Activated naive CD8-positive, alpha-beta T cell treated with anti-CD3 and anti-CD28 coated beads, Interleukin-2, amount 50 U/mL, for 24 hours (primary cell): ENCODE measurements at regions not wholly inside any gene's neighbourhood (a gene's known extent, or its start where the extent isn't known, plus 50 kb on each side); places are given as distances from the start of the nearest gene placed in this dataset.
A peak's percentile ranks its signal among the peaks of the same experiment; 100 is the strongest.

Source experiments
- ATAC-seq: fragments of 150-1000 bp; cut with Tn5 transposase; one replicate; pipeline ENCODE4 v1.10.0; 2021
- DNase-seq: peaks from one replicate; pipeline ENCODE4 v3.0.0; 2021
- H3K27ac Mint-ChIP-seq: one replicate; pipeline ENCODE4 v1.8.0; 2021; ENCODE audit warnings: mild to moderate bottlenecking, mixed read lengths
- H3K27me3 Mint-ChIP-seq: one replicate; pipeline ENCODE4 v1.8.0; 2021; ENCODE audit warnings: mixed read lengths
- H3K36me3 Mint-ChIP-seq: one replicate; pipeline ENCODE4 v1.8.0; 2021; ENCODE audit warnings: low read depth, mixed read lengths
- H3K4me1 Mint-ChIP-seq: one replicate; pipeline ENCODE4 v1.8.0; 2021; ENCODE audit warnings: mixed read lengths
- H3K4me3 Mint-ChIP-seq: one replicate; pipeline ENCODE4 v1.8.0; 2021; ENCODE audit warnings: mild to moderate bottlenecking, moderate library complexity, mixed read lengths
- H3K9me3 Mint-ChIP-seq: one replicate; pipeline ENCODE4 v1.8.0; 2021; ENCODE audit warnings: mixed read lengths

- ATAC-seq = no peak
- Mint-ChIP-seq H3K27me3 (no peaks in the 10 kb centered on the region), H3K27ac (no peak overlapping the region)
These were observed 213.0 kb upstream of the CELF4 start for GRCh38 chr18:37778417-37779165.

GRCh38 chr18:37769826-37770225, 204.2 kb upstream of the CELF4 start:
- no peaks in the 10 kb centered on the region for H3K27me3 Mint-ChIP-seq
- H3K36me3 Mint-ChIP-seq = no peaks in the 10 kb centered on the region
- no peak for DNase-seq
- peaks cover 4% of the 10 kb centered on the region for H3K9me3 Mint-ChIP-seq
- H3K4me1 Mint-ChIP-seq = no peaks in the 10 kb centered on the region
- no peak overlapping the region for H3K27ac Mint-ChIP-seq
- no peak for ATAC-seq
- H3K4me3 Mint-ChIP-seq = no peak overlapping the region

More at GRCh38 chr18:37778417-37779165, 213.0 kb upstream of the CELF4 start:
- Mint-ChIP-seq H3K4me1 (no peaks in the 10 kb centered on the region), H3K9me3 (no peaks in the 10 kb centered on the region), H3K36me3 (no peaks in the 10 kb centered on the region), H3K4me3 (no peak overlapping the region)
- DNase-seq = peak; percentile 54

- Mint-ChIP-seq H3K27me3 (no peaks in the 10 kb centered on the region), H3K9me3 (peaks cover 4% of the 10 kb centered on the region), H3K4me3 (no peak overlapping the region), H3K4me1 (no peaks in the 10 kb centered on the region), H3K36me3 (no peaks in the 10 kb centered on the region), H3K27ac (no peak overlapping the region)
- ATAC-seq (no peak), DNase-seq (no peak)
These were observed 199.1 kb upstream of the CELF4 start for GRCh38 chr18:37764541-37765288.

- Mint-ChIP-seq H3K36me3 (no peaks in the 10 kb centered on the region), H3K27ac (no peak overlapping the region), H3K9me3 (no peaks in the 10 kb centered on the region), H3K4me3 (no peak overlapping the region), H3K4me1 (no peaks in the 10 kb centered on the region), H3K27me3 (no peaks in the 10 kb centered on the region)
- ATAC-seq = no peak
- no peak for DNase-seq
These were observed 196.6 kb upstream of the CELF4 start for GRCh38 chr18:37762076-37762621.

- peaks cover 8% of the 10 kb centered on the region for H3K9me3 Mint-ChIP-seq
These were observed 188.5 kb upstream of the CELF4 start for GRCh38 chr18:37754141-37754540.

GRCh38 chr18:37742436-37742835, 176.8 kb upstream of the CELF4 start:
- Mint-ChIP-seq H3K36me3 (no peaks in the 10 kb centered on the region), H3K4me1 (no peaks in the 10 kb centered on the region), H3K4me3 (no peak overlapping the region), H3K9me3 (no peaks in the 10 kb centered on the region), H3K27me3 (no peaks in the 10 kb centered on the region), H3K27ac (no peak overlapping the region)
- ATAC-seq = no peak
- no peak for DNase-seq

More at GRCh38 chr18:37754141-37754540, 188.5 kb upstream of the CELF4 start:
- Mint-ChIP-seq H3K36me3 (no peaks in the 10 kb centered on the region), H3K4me3 (no peak overlapping the region), H3K4me1 (no peaks in the 10 kb centered on the region), H3K27ac (no peak overlapping the region), H3K27me3 (peaks cover 2% of the 10 kb centered on the region)
- ATAC-seq (no peak), DNase-seq (no peak)

- no peaks in the 10 kb centered on the region for H3K36me3 Mint-ChIP-seq
- DNase-seq = no peak
- no peaks in the 10 kb centered on the region for H3K9me3 Mint-ChIP-seq
- H3K4me3 Mint-ChIP-seq = no peak overlapping the region
- H3K27me3 Mint-ChIP-seq = no peaks in the 10 kb centered on the region
- H3K4me1 Mint-ChIP-seq = no peaks in the 10 kb centered on the region
- ATAC-seq = no peak
- H3K27ac Mint-ChIP-seq = no peak overlapping the region
These were observed 175.5 kb upstream of the CELF4 start for GRCh38 chr18:37741032-37741623.

- ATAC-seq = no peak
- Mint-ChIP-seq H3K9me3 (no peaks in the 10 kb centered on the region), H3K36me3 (no peaks in the 10 kb centered on the region), H3K27me3 (no peaks in the 10 kb centered on the region), H3K4me3 (no peak overlapping the region), H3K27ac (no peak overlapping the region), H3K4me1 (no peaks in the 10 kb centered on the region)
- DNase-seq = no peak
These were observed 168.8 kb upstream of the CELF4 start for GRCh38 chr18:37734406-37734805.

GRCh38 chr18:37729716-37730115, 164.1 kb upstream of the CELF4 start:
- Mint-ChIP-seq H3K27ac (no peak overlapping the region), H3K27me3 (no peaks in the 10 kb centered on the region), H3K4me1 (no peaks in the 10 kb centered on the region), H3K36me3 (no peaks in the 10 kb centered on the region), H3K4me3 (no peak overlapping the region), H3K9me3 (no peaks in the 10 kb centered on the region)
- ATAC-seq = no peak
- no peak for DNase-seq

GRCh38 chr18:37724206-37724605, 158.6 kb upstream of the CELF4 start:
- Mint-ChIP-seq H3K4me3 (no peak overlapping the region), H3K36me3 (no peaks in the 10 kb centered on the region), H3K27me3 (no peaks in the 10 kb centered on the region), H3K4me1 (no peaks in the 10 kb centered on the region), H3K27ac (no peak overlapping the region), H3K9me3 (no peaks in the 10 kb centered on the region)
- no peak for DNase-seq
- ATAC-seq = no peak

- no peak for ATAC-seq
- no peaks in the 10 kb centered on the region for H3K9me3 Mint-ChIP-seq
- no peak for DNase-seq
- no peaks in the 10 kb centered on the region for H3K4me1 Mint-ChIP-seq
- H3K27ac Mint-ChIP-seq = no peak overlapping the region
- H3K4me3 Mint-ChIP-seq = no peak overlapping the region
- no peaks in the 10 kb centered on the region for H3K36me3 Mint-ChIP-seq
- H3K27me3 Mint-ChIP-seq = peaks cover 3% of the 10 kb centered on the region
These were observed 156.2 kb upstream of the CELF4 start for GRCh38 chr18:37721544-37722522.

GRCh38 chr18:37720663-37721062, 155.1 kb upstream of the CELF4 start:
- no peaks in the 10 kb centered on the region for H3K4me1 Mint-ChIP-seq
- peaks cover 3% of the 10 kb centered on the region for H3K27me3 Mint-ChIP-seq
- ATAC-seq (no peak), DNase-seq (no peak)
- no peak overlapping the region for H3K27ac Mint-ChIP-seq
- H3K4me3 Mint-ChIP-seq = no peak overlapping the region
- no peaks in the 10 kb centered on the region for H3K36me3 Mint-ChIP-seq
- H3K9me3 Mint-ChIP-seq = no peaks in the 10 kb centered on the region

GRCh38 chr18:37717656-37718055, 152.1 kb upstream of the CELF4 start:
- no peaks in the 10 kb centered on the region for H3K36me3 Mint-ChIP-seq
- DNase-seq (no peak), ATAC-seq (no peak)
- no peaks in the 10 kb centered on the region for H3K9me3 Mint-ChIP-seq
- no peak overlapping the region for H3K27ac Mint-ChIP-seq
- no peak overlapping the region for H3K4me3 Mint-ChIP-seq
- H3K27me3 Mint-ChIP-seq = peaks cover 3% of the 10 kb centered on the region
- no peaks in the 10 kb centered on the region for H3K4me1 Mint-ChIP-seq

GRCh38 chr18:37717098-37717497, 151.5 kb upstream of the CELF4 start:
- Mint-ChIP-seq H3K9me3 (no peaks in the 10 kb centered on the region), H3K27me3 (peaks cover 3% of the 10 kb centered on the region), H3K4me3 (no peak overlapping the region), H3K36me3 (no peaks in the 10 kb centered on the region), H3K27ac (no peak overlapping the region), H3K4me1 (no peaks in the 10 kb centered on the region)
- no peak for ATAC-seq
- DNase-seq = no peak
